GM12891 (cell line): ENCODE measurements at regions not wholly inside any gene's neighbourhood (a gene's known extent, or its start where the extent isn't known, plus 50 kb on each side); places are given as distances from the start of the nearest gene placed in this dataset.

ENCODE experiments used
- PAX5 ChIP-seq: IDR thresholded peaks from 2 replicates; pipeline ENCODE4 v1.6.1; 2011; ENCODE audit warnings: low read length, moderate library complexity, mild to moderate bottlenecking; ENCODE audit not compliant: insufficient read depth, severe bottlenecking
- POLR2A ChIP-seq: IDR thresholded peaks from 2 replicates; pipeline ENCODE4 v1.6.1; 2011; ENCODE audit warnings: low read depth, low read length, control low read depth
- TAF1 ChIP-seq: IDR thresholded peaks from 2 replicates; pipeline ENCODE4 v1.6.1; 2011; ENCODE audit warnings: low read depth, low read length, control low read depth

GRCh38 chr11:134864968-134865305 is 452.9 kb upstream of the B3GAT1 start:
- TF ChIP-seq TAF1 (no peak), PAX5 (no peak), POLR2A (no peak)
